ENCODE measurements at regions not wholly inside any gene's neighbourhood (a gene's known extent, or its start where the extent isn't known, plus 50 kb on each side); places are given as distances from the start of the nearest gene placed in this dataset.

DNA sequence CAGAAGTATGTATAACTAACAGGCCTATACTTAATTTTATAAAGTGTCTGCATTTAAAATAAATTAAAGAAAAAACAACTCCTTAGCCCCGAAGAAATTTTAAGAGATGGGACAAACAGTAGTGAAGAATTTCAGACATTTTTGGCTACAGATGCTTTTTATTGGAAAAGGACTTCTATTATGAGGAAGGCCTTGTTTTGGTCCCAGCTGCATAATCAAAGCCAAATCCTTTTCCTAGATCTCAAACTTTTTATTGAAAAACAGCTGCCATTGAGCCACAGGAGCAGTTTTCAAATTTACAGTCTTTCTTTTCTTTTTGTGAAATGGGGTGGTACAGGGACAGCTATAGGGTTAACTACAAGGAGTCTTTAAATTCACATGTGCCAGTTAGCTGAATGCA, 51.3 kb upstream of the SETBP1 start:
- TF ChIP-seq POLR2A (IDR thresholded peaks at IDR 0.05) (no peak), CTCF (IDR thresholded peaks at IDR 0.05) (no peak)
- intact Hi-C loops (cut with DNase I; ENCODE audit: low total_unique reads): no loop called here
- no peak overlapping the region for H3K4me3 ChIP-seq (ENCODE audit: low read depth, poor library complexity, severe bottlenecking)
- WGBS, 2 donors: 38 to 70% methylated on average over 1 of the region's 1 CpG
- no peak for DNase-seq (ENCODE audit: low spot score in 2 of 2)

- no peak for DNase-seq (ENCODE audit: low spot score in 2 of 2)
- intact Hi-C loops (cut with DNase I; ENCODE audit: low total_unique reads): no loop called here
- WGBS, 2 donors: 70 to 71% methylated on average over 2 of the region's 2 CpGs
- H3K4me3 ChIP-seq (ENCODE audit: low read depth, poor library complexity, severe bottlenecking): no peak overlapping the region
- TF ChIP-seq POLR2A (IDR thresholded peaks at IDR 0.05) (no peak), CTCF (IDR thresholded peaks at IDR 0.05) (no peak)
These were observed 50.6 kb upstream of the SETBP1 start for GRCh38 chr18:44630118-44630517.
